Transverse colon (tissue), 4 donors: ENCODE measurements at regions not wholly inside any gene's neighbourhood (a gene's known extent, or its start where the extent isn't known, plus 50 kb on each side); places are given as distances from the start of the nearest gene placed in this dataset.

Experiments
- DNase-seq: peaks from one replicate; pipeline ENCODE4 v3.0.0-alpha.2; 2019
- H3K27ac ChIP-seq, 4 donors: fragments of 200-600 bp; sonication (generic); 2 replicates each; pipeline ENCODE4 v1.5.1; 2016 to 2018; ENCODE audit warnings: inconsistent platforms in 4 of 4
- H3K27me3 ChIP-seq: fragments of 200-600 bp; sonication (generic); 2 replicates; pipeline ENCODE4 v1.5.1; 2017; ENCODE audit warnings: inconsistent platforms
- H3K36me3 ChIP-seq, 4 donors: fragments of 200-600 bp; sonication (generic); 2 replicates each; pipeline ENCODE4 v1.5.1; 2017 to 2019; ENCODE audit warnings: inconsistent platforms in 4 of 4
- H3K4me1 ChIP-seq, 4 donors: fragments of 200-600 bp; sonication (generic); 2 replicates each; pipeline ENCODE4 v1.5.1; 2017 to 2020; ENCODE audit warnings: inconsistent platforms in 4 of 4
- H3K4me3 ChIP-seq, 4 donors: fragments of 200-600 bp; sonication (generic); 1 replicate in 1 of 4; 2 replicates in 3 of 4; pipeline versions ENCODE4 v1.5.1 to v1.6.1; 2017 to 2019; ENCODE audit warnings: inconsistent platforms in 4 of 4
- H3K9me3 ChIP-seq, 2 donors: fragments of 200-600 bp; sonication (generic); 2 replicates each; pipeline ENCODE4 v1.5.1; 2017 to 2019; ENCODE audit warnings: inconsistent platforms in 2 of 2
- CTCF ChIP-seq, 5 experiments: fragments of 200-600 bp in 3 of 5; fragments of 450-650 bp in 2 of 5; sonication (generic) in 3 of 5; IDR thresholded peaks; 1 replicate in 2 of 5; 2 replicates in 3 of 5; pipeline ENCODE4 v1.5.1; 2016 to 2017; ENCODE audit warnings: antibody characterized with exemption in 5 of 5, inconsistent platforms in 3 of 5, mild to moderate bottlenecking in 2 of 5, moderate library complexity in 1 of 5
- EP300 ChIP-seq: sonication (generic); formaldehyde crosslinking; IDR thresholded peaks from one replicate; pipeline ENCODE4 v1.6.1; 2017; ENCODE audit warnings: antibody characterized with exemption, low read depth
- POLR2A ChIP-seq: fragments of 450-650 bp; IDR thresholded peaks from one replicate; pipeline ENCODE4 v1.6.1; 2016; ENCODE audit warnings: antibody characterized with exemption, mild to moderate bottlenecking, moderate library complexity
- POLR2AphosphoS5 ChIP-seq, 3 donors: sonication (generic); formaldehyde crosslinking; IDR thresholded peaks; one replicate each; pipeline ENCODE4 v1.6.1; 2016; ENCODE audit warnings: antibody characterized with exemption in 3 of 3
- WGBS, 2 donors: methylation state at CpG; one replicate each; pipeline ENCODE4 v1.1.5; 2018; ENCODE audit warnings: low coverage in 1 of 2; 5-methylcytosine and 5-hydroxymethylcytosine counted together
- in situ Hi-C, 4 donors: fragments of 200-750 bp; cut with MboI; loops; one replicate each; pipeline versions ENCODE4 v1.15.0 to v1.15.1; 2017; ENCODE audit warnings: low sequenced_read_pairs in 3 of 4, low pct_ligation_motif_present in 1 of 4, low pct_unique_long_range_greater_than_20kb in 1 of 4
- intact Hi-C: fragments of 100-400 bp; cut with DNase I; formaldehyde crosslinking; loops from one replicate; pipeline ENCODE4 v1.15.1; 2023; ENCODE audit warnings: low total_unique reads

GRCh38 chr3:74347563-74348268 lies 266.7 kb downstream of the CNTN3 start:
- Histone ChIP-seq H3K9me3 (no peaks in the 10 kb centered on the region), H3K27ac (peak overlapping the region in 1 of 4 donors; percentile 25), H3K36me3 (no peaks in the 10 kb centered on the region), H3K4me1 (peaks cover 0 to 3% (median 1%) of the 10 kb centered on the region in 4 donors), H3K27me3 (no peaks in the 10 kb centered on the region), H3K4me3 (no peak overlapping the region)
- in situ Hi-C loops = no loop called here
- intact Hi-C loops = no loop called here
- DNase-seq = no peak
- WGBS, 2 donors = 68 to 75% methylated on average over 2 of the region's 2 CpGs
- TF ChIP-seq POLR2A (no peak), EP300 (no peak), CTCF (IDR thresholded peaks at IDR 0.05) (no peak), POLR2AphosphoS5 (IDR thresholded peaks at IDR 0.05) (no peak)

GRCh38 chr3:74346896-74347295 lies 267.6 kb downstream of the CNTN3 start:
- no peak for TF ChIP-seq POLR2AphosphoS5 (IDR thresholded peaks at IDR 0.05)
- no peak for TF ChIP-seq POLR2A
- TF ChIP-seq CTCF (IDR thresholded peaks at IDR 0.05) = no peak
- TF ChIP-seq EP300 = no peak
- DNase-seq = no peak
- 71 to 72% methylated on average over 3 of the region's 3 CpGs for WGBS, 2 donors

GRCh38 chr3:74345701-74346100 lies 268.8 kb downstream of the CNTN3 start:
- in situ Hi-C loops = no loop called here
- WGBS, 2 donors = 79 to 92% methylated on average over 2 of the region's 2 CpGs

More at GRCh38 chr3:74346896-74347295, 267.6 kb downstream of the CNTN3 start:
- Histone ChIP-seq H3K36me3 (no peaks in the 10 kb centered on the region), H3K9me3 (no peaks in the 10 kb centered on the region), H3K27ac (no peak overlapping the region), H3K4me3 (no peak overlapping the region), H3K4me1 (peaks cover 0 to 3% (median 1%) of the 10 kb centered on the region in 4 donors), H3K27me3 (no peaks in the 10 kb centered on the region)
- intact Hi-C loops (no loop called here), in situ Hi-C loops (no loop called here)

More at GRCh38 chr3:74345701-74346100, 268.8 kb downstream of the CNTN3 start:
- TF ChIP-seq POLR2AphosphoS5 (IDR thresholded peaks at IDR 0.05) (no peak), EP300 (no peak), POLR2A (no peak), CTCF (IDR thresholded peaks at IDR 0.05) (no peak)
- no peak overlapping the region for H3K27ac ChIP-seq
- H3K9me3 ChIP-seq = no peaks in the 10 kb centered on the region
- intact Hi-C loops = no loop called here
- DNase-seq = no peak
- no peaks in the 10 kb centered on the region for H3K36me3 ChIP-seq
- no peak overlapping the region for H3K4me3 ChIP-seq
- H3K27me3 ChIP-seq = no peaks in the 10 kb centered on the region
- H3K4me1 ChIP-seq = peaks cover 0 to 3% (median 1%) of the 10 kb centered on the region in 4 donors
